ENCODE measurements at regions not wholly inside any gene's neighbourhood (a gene's known extent, or its start where the extent isn't known, plus 50 kb on each side); places are given as distances from the start of the nearest gene placed in this dataset.

DNA sequence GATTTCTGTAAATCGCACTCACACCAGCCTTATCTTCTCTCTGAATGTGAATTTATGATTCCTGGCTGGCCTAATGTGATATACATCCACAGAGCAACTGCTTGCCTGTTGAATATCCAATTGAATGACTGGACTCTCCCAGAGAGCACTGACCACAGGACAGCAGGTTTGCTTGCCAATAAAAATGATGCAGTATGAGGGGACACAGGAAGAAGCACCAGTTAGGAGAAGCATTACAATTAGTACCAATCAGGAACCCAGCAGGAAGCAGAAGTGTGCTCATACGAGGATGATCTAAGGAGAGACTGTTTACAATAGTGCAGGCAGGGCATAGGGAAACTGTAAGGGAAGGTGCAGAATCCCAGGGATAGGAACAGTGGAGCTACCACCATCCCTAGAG, 127.2 kb upstream of the ZNF366 start:
- H3K9me3 ChIP-seq (replicated peaks) = no peaks in the 10 kb centered on the region
- intact Hi-C loops (cut with micrococcal nuclease) = no loop called here

DNA sequence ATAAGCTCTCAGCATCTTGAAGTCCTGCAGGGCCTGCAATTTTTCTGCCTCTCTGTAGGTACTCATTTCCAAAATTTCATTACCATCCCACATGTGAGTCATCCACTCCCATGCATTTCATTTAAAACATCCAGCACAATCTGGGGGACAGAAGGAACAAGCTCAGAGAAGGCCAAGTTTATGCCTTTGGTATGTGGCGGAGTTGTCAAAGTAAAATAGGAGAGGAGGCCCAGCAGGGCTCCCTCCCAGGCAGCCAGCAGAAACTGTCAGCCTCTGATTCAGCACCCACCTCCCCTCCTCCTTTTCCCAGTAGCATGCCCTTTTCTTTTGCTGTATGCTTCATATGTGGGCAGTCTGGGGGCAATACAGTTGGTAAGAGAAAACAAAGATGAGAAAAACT, 126.4 kb upstream of the ZNF366 start:
- Histone ChIP-seq H3K4me3 (no peak overlapping the region), H3K27ac (replicated peaks) (no peak overlapping the region), H3K4me1 (no peaks in the 10 kb centered on the region), H3K27me3 (ENCODE audit: low read depth) (peaks cover 6% of the 10 kb centered on the region), H3K36me3 (no peaks in the 10 kb centered on the region), H3K9me3 (replicated peaks) (no peaks in the 10 kb centered on the region)
- TF ChIP-seq, protein P1, sequence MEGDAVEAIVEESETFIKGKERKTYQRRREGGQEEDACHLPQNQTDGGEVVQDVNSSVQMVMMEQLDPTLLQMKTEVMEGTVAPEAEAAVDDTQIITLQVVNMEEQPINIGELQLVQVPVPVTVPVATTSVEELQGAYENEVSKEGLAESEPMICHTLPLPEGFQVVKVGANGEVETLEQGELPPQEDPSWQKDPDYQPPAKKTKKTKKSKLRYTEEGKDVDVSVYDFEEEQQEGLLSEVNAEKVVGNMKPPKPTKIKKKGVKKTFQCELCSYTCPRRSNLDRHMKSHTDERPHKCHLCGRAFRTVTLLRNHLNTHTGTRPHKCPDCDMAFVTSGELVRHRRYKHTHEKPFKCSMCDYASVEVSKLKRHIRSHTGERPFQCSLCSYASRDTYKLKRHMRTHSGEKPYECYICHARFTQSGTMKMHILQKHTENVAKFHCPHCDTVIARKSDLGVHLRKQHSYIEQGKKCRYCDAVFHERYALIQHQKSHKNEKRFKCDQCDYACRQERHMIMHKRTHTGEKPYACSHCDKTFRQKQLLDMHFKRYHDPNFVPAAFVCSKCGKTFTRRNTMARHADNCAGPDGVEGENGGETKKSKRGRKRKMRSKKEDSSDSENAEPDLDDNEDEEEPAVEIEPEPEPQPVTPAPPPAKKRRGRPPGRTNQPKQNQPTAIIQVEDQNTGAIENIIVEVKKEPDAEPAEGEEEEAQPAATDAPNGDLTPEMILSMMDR (IDR thresholded peaks at IDR 0.05; ENCODE audit: borderline replicate concordance) = no peak
- no peak for DNase-seq
- intact Hi-C loops (cut with micrococcal nuclease) = no loop called here

More for the DNA sequence above, 127.2 kb upstream of the ZNF366 start:
- TF ChIP-seq, protein P1 (IDR thresholded peaks at IDR 0.05; ENCODE audit: borderline replicate concordance) = no peak
- Histone ChIP-seq H3K27me3 (ENCODE audit: low read depth) (peaks cover 6% of the 10 kb centered on the region), H3K4me3 (no peak overlapping the region), H3K27ac (replicated peaks) (no peak overlapping the region), H3K4me1 (no peaks in the 10 kb centered on the region), H3K36me3 (no peaks in the 10 kb centered on the region)
- no peak for DNase-seq

DNA sequence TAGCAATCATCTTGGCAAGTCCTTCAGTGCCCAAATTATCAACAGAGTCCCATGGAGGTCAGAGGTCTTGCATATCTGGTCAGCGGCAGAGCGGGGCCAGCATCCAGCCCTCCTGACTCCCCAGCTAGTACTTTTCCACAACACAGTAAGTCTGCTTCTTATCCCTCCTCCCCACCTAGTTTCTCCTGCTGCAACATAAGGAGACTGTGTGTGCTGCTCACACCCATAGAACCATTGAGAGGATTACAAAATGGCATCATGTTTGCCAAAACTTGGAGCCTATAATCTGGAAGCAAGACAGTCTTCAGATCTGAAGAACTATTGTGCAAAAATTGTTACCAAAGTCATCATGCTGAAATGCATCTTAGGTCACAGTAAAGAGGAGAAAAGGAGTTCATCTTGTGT, 125.8 kb upstream of the ZNF366 start:
- H3K27me3 ChIP-seq (ENCODE audit: low read depth) = peaks cover 6% of the 10 kb centered on the region
- no peak for DNase-seq
- H3K36me3 ChIP-seq = no peaks in the 10 kb centered on the region
- no peak overlapping the region for H3K4me3 ChIP-seq
- H3K4me1 ChIP-seq = no peaks in the 10 kb centered on the region
- H3K27ac ChIP-seq (replicated peaks) = no peak overlapping the region
- intact Hi-C loops (cut with micrococcal nuclease) = no loop called here
- TF ChIP-seq, protein P1 (IDR thresholded peaks at IDR 0.05; ENCODE audit: borderline replicate concordance) = no peak
- H3K9me3 ChIP-seq (replicated peaks) = no peaks in the 10 kb centered on the region

DNA sequence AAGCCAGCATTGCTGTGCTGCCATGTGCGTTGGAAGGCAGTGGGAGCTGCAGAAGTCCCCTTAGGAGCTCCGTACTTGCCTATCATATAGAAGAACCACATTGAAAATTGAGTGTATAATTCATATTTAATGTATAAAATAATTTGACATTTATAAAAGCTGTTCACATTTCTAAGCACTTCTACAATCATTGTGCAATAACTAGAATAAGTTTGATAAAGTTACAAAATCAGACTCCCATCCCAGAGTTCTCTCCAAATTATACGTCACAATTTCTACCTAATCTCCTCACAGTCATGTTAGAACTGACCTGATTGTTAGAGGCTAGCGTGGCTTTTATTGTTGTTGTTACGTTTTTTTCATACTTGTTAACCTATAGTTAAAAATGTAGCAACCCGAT, 123.5 kb upstream of the ZNF366 start:
- no peaks in the 10 kb centered on the region for H3K4me1 ChIP-seq
- intact Hi-C loops (cut with micrococcal nuclease) = no loop called here
- peaks cover 6% of the 10 kb centered on the region for H3K27me3 ChIP-seq (ENCODE audit: low read depth)
- no peak overlapping the region for H3K27ac ChIP-seq (replicated peaks)
- no peaks in the 10 kb centered on the region for H3K9me3 ChIP-seq (replicated peaks)
- H3K36me3 ChIP-seq = no peaks in the 10 kb centered on the region
- DNase-seq = no peak
- TF ChIP-seq, protein P1 (IDR thresholded peaks at IDR 0.05; ENCODE audit: borderline replicate concordance) = no peak
- H3K4me3 ChIP-seq = no peak overlapping the region

DNA sequence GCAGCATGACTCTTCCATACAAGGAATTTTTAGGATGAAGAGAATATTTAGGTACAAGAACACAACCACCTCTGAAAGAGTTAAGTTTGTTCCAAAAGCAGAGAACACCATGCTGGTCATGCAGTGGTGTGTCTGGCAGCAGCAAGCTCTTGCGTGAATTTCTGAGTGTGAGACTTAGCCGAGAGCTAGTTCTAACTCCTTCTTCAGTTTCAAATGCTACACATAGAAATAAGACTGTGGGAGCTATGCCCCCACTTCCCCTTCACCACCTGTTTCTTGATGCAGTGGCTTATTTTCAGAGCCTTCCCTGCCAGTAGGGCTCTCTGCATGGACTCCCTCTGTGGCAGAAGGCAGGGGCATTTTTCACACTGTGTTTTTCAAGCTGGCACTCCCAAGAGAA, 122.9 kb upstream of the ZNF366 start:
- H3K9me3 ChIP-seq (replicated peaks) = no peaks in the 10 kb centered on the region
- H3K4me1 ChIP-seq = no peaks in the 10 kb centered on the region
- intact Hi-C loops (cut with micrococcal nuclease) = no loop called here
- no peak for DNase-seq
- H3K4me3 ChIP-seq = no peak overlapping the region
- TF ChIP-seq, protein P1 (IDR thresholded peaks at IDR 0.05; ENCODE audit: borderline replicate concordance) = no peak
- no peak overlapping the region for H3K27ac ChIP-seq (replicated peaks)
- H3K36me3 ChIP-seq = no peaks in the 10 kb centered on the region
- peaks cover 6% of the 10 kb centered on the region for H3K27me3 ChIP-seq (ENCODE audit: low read depth)
